K562 (cell line): ENCODE measurements at regions not wholly inside any gene's neighbourhood (a gene's known extent, or its start where the extent isn't known, plus 50 kb on each side); places are given as distances from the start of the nearest gene placed in this dataset.
A peak's percentile ranks its signal among the peaks of the same experiment; 100 is the strongest.

Experiments
- ATAC-seq: fragments of 200-7000 bp; cut with Tn5 transposase; 3 replicates; pipeline ENCODE4 v1.9.1; 2020; ENCODE audit warnings: moderate library complexity
- BruUV-seq: library from RNA; stranded (reverse); fragments of 400-500 nt; replicated peaks from 2 replicates; lab custom pipeline; 2021; lab: Mats Ljungman, UMichigan
- CTCF ChIA-PET: fragments of 300-600 bp; formaldehyde crosslinking; extraction: SDS; loops from one replicate; lab custom pipeline; 2021; ENCODE audit warnings: low intra/inter-chr PET ratio; lab: Yijun Ruan, JAX
- POLR2A ChIA-PET: fragments of 300-600, 350-650 bp; sonication (Branson Sonifier 250); formaldehyde crosslinking; extraction: SDS; loops from one replicate; lab custom pipeline; 2021; ENCODE audit warnings: antibody characterized with exemption, inconsistent platforms; lab: Yijun Ruan, JAX
- DNase-seq, 4 experiments: peaks; one replicate each; pipeline versions ENCODE4 v3.0.0 to v3.0.0-alpha.2; 2011 to 2018; ENCODE audit warnings: low spot score in 3 of 4, mixed read lengths in 3 of 4; ENCODE audit errors: extremely low read depth in 1 of 4
- FAIRE-seq: peaks from 2 replicates; lab custom pipeline; 2011; peaks lifted over from hg19 to GRCh38; lab: Jason Lieb, UNC
- H2AFZ ChIP-seq: 2 replicates; pipeline ENCODE4 v1.6.0; 2011; ENCODE audit warnings: low read depth, low read length, control low read depth, inconsistent platforms
- H3K27ac ChIP-seq: fragments of 200-600 bp; 3 replicates; pipeline ENCODE4 v1.8.0; 2011; ENCODE audit warnings: low read depth, mild to moderate bottlenecking, control low read depth, inconsistent platforms, low read length, moderate library complexity, mixed read lengths; ENCODE audit errors: extremely low read depth
- H3K27me3 ChIP-seq, 2 experiments: fragments of 300-600 bp in 1 of 2; 2 replicates in 1 of 2; 3 replicates in 1 of 2; pipeline versions ENCODE4 v1.6.0 to v1.8.0; 2011; ENCODE audit warnings: inconsistent platforms in 2 of 2, low read length in 2 of 2, mild to moderate bottlenecking in 1 of 2, mixed read lengths in 1 of 2, moderate library complexity in 1 of 2; ENCODE audit not compliant: control insufficient read depth in 2 of 2, insufficient read depth in 2 of 2
- H3K36me3 ChIP-seq: fragments of 300-600 bp; 3 replicates; pipeline ENCODE4 v1.8.0; 2011; ENCODE audit warnings: mild to moderate bottlenecking, low read length, inconsistent platforms; ENCODE audit not compliant: control insufficient read depth, insufficient read depth
- H3K4me1 ChIP-seq, 2 experiments: fragments of 200-600 bp in 1 of 2; replicated peaks in 1 of 2; 2 replicates in 1 of 2; 3 replicates in 1 of 2; pipeline versions ENCODE4 v1.5.1 to v1.8.0; 2011; ENCODE audit warnings: inconsistent platforms in 2 of 2, low read length in 2 of 2, mild to moderate bottlenecking in 1 of 2, mixed read lengths in 1 of 2, moderate library complexity in 1 of 2; ENCODE audit not compliant: control insufficient read depth in 2 of 2, insufficient read depth in 2 of 2
- H3K4me2 ChIP-seq: 2 replicates; pipeline ENCODE4 v1.6.1; 2011; ENCODE audit warnings: low read length, control low read depth, inconsistent platforms, mixed read lengths; ENCODE audit not compliant: insufficient read depth
- H3K4me3 ChIP-seq: fragments of 200-600 bp; sonication (generic), shearing (Covaris generic); 2 replicates; pipeline ENCODE4 v1.5.1; 2016; ENCODE audit warnings: control low read depth, inconsistent platforms
- H3K79me2 ChIP-seq: fragments of 200-600 bp; 3 replicates; pipeline ENCODE4 v1.8.0; 2011; ENCODE audit warnings: low read length, inconsistent platforms; ENCODE audit not compliant: control insufficient read depth, insufficient read depth
- H3K9ac ChIP-seq, 2 experiments: 2 replicates each; pipeline versions ENCODE4 v1.6.0 to v1.6.1; 2011; ENCODE audit warnings: low read depth in 2 of 2, low read length in 2 of 2, control low read depth in 1 of 2, inconsistent platforms in 1 of 2, mild to moderate bottlenecking in 1 of 2, mixed read lengths in 1 of 2; ENCODE audit not compliant: insufficient read depth in 1 of 2
- H3K9me1 ChIP-seq: one replicate; pipeline ENCODE4 v1.6.0; 2011; ENCODE audit warnings: inconsistent platforms, mild to moderate bottlenecking, low read length, moderate library complexity; ENCODE audit not compliant: control insufficient read depth, insufficient read depth
- H3K9me3 ChIP-seq: replicated peaks from 2 replicates; pipeline ENCODE4 v1.5.1; 2011; ENCODE audit warnings: low read depth, low read length, inconsistent platforms; ENCODE audit not compliant: control insufficient read depth, insufficient read depth
- H4K20me1 ChIP-seq: replicated peaks from 2 replicates; pipeline ENCODE4 v1.6.1; 2011; ENCODE audit warnings: low read length, inconsistent platforms, mixed read lengths; ENCODE audit not compliant: control insufficient read depth, insufficient read depth
- C11orf30 ChIP-seq: fragments of 450-650 bp; IDR thresholded peaks from 2 replicates; pipeline ENCODE4 v1.6.1; 2016; ENCODE audit warnings: low read depth, mild to moderate bottlenecking
- EZH2 ChIP-seq: IDR thresholded peaks from 2 replicates; pipeline ENCODE4 v1.6.1; 2012; ENCODE audit warnings: low read depth, mild to moderate bottlenecking, inconsistent platforms, low read length, borderline replicate concordance
- GTF2E2 ChIP-seq: fragments of 200-800 bp; sonication (Bioruptor generic); IDR thresholded peaks from 2 replicates; pipeline ENCODE4 v1.6.1; 2016; ENCODE audit warnings: missing genetic modification characterization, missing compliant biosample characterization
- HDAC2 ChIP-seq: fragments of 450-650 bp; IDR thresholded peaks from 2 replicates; pipeline ENCODE4 v1.6.1; 2016; ENCODE audit warnings: mild to moderate bottlenecking
- KDM1A ChIP-seq, 2 experiments: fragments of 450-650 bp; IDR thresholded peaks; 2 replicates each; pipeline ENCODE4 v1.6.1; 2016; ENCODE audit warnings: mild to moderate bottlenecking in 2 of 2
- KLF1 ChIP-seq: fragments of 450-650 bp; IDR thresholded peaks from 2 replicates; pipeline ENCODE4 v1.6.1; 2016; ENCODE audit warnings: missing genetic modification characterization, missing compliant biosample characterization
- MAFF ChIP-seq: IDR thresholded peaks from 2 replicates; pipeline ENCODE4 v1.6.1; 2012; ENCODE audit warnings: low read length, improper control_type of control experiment
- MAFG ChIP-seq: fragments of 450-650 bp; conservative IDR thresholded peaks from 2 replicates; pipeline ENCODE4 v1.6.1; 2016; ENCODE audit warnings: missing genetic modification characterization, missing compliant biosample characterization
- PML ChIP-seq: IDR thresholded peaks from 2 replicates; pipeline ENCODE4 v1.6.1; 2012; ENCODE audit warnings: low read length, inconsistent platforms
- POLR3A ChIP-seq: IDR thresholded peaks from 2 replicates; pipeline ENCODE4 v1.6.1; 2011; ENCODE audit warnings: borderline replicate concordance, mild to moderate bottlenecking, moderate library complexity; ENCODE audit not compliant: insufficient read length, insufficient read depth; ENCODE audit errors: extremely low read depth
- SRSF7 ChIP-seq: fragments of 200-400 bp; formaldehyde crosslinking; optimal IDR thresholded peaks from 2 replicates; pipeline ENCODE3; 2017; ENCODE audit warnings: mild to moderate bottlenecking, low read depth, low read length
- STAT5A ChIP-seq: IDR thresholded peaks from 2 replicates; pipeline ENCODE4 v1.6.1; 2012; ENCODE audit warnings: low read length, inconsistent platforms, borderline replicate concordance
- ZFP36 ChIP-seq: fragments of 150-350 bp; IDR thresholded peaks from 2 replicates; pipeline ENCODE4 v1.6.1; 2018; ENCODE audit warnings: low read length, low read depth; ENCODE audit not compliant: partially characterized antibody
- ZKSCAN1 ChIP-seq: fragments of 150-350 bp; IDR thresholded peaks from 2 replicates; pipeline ENCODE4 v1.6.1; 2016; ENCODE audit warnings: low read depth, low read length
- ZNF124 ChIP-seq: sonication (generic); formaldehyde crosslinking; IDR thresholded peaks from 2 replicates; pipeline ENCODE4 v1.8.1; 2022; ENCODE audit warnings: missing genetic modification reagents
- ZNF316 ChIP-seq: fragments of 450-650 bp; IDR thresholded peaks from 2 replicates; pipeline ENCODE4 v1.6.1; 2016
- in situ Hi-C: fragments of 300-500 bp; cut with MboI; formaldehyde crosslinking; loops from 4 replicates; pipeline ENCODE4 v1.15.0; 2018; ENCODE audit warnings: inconsistent platforms, mixed read lengths
- intact Hi-C: fragments of 100-400 bp; cut with micrococcal nuclease; formaldehyde crosslinking; loops from 2 replicates; pipeline ENCODE4 v1.14.2; 2022
- TF ChIP-seq, protein P1 (sequence below), 2 experiments: fragments of 450-650 bp in 1 of 2; sonication (generic) in 1 of 2; formaldehyde crosslinking in 1 of 2; IDR thresholded peaks in 1 of 2; conservative IDR thresholded peaks in 1 of 2; 2 replicates each; pipeline versions ENCODE4 v1.6.1 to v1.8.1; 2016 to 2023; ENCODE audit warnings: mild to moderate bottlenecking in 2 of 2, moderate library complexity in 2 of 2, inconsistent platforms in 1 of 2, missing genetic modification reagents in 1 of 2
- TF ChIP-seq, protein P2 (sequence below): IDR thresholded peaks from 2 replicates; pipeline ENCODE4 v1.6.1; 2011; ENCODE audit warnings: borderline replicate concordance, low read depth, mild to moderate bottlenecking, moderate library complexity, low read length; ENCODE audit not compliant: insufficient read depth, poor library complexity, severe bottlenecking
- TF ChIP-seq, protein P3 (sequence below): fragments of 150-350 bp; IDR thresholded peaks from 2 replicates; pipeline ENCODE4 v1.6.1; 2014; ENCODE audit warnings: low read depth, mild to moderate bottlenecking, low read length, borderline replicate concordance

DNA sequence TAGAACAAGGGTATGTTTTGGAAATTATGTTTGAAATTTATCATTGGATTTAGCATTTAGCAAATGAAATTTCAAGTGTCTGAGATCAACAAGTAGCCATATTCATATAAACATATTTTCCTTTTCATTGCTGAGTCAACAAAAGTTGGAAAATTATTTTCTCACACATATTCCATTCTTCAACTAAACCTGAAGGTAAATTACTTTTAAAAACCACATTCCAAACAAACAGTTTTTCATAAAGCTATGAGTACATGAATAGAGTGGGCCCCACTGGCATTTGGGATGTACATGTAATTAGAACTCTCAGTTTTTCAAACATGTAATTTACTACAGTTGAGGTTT lies 178.3 kb upstream of the MKLN1 start:
- intact Hi-C loops: no loop called here
- no TSS peak for BruUV-seq
- Histone ChIP-seq H3K9ac (no peak overlapping the region), H3K9me1 (no peaks in the 10 kb centered on the region), H3K27ac (no peak overlapping the region), H3K27me3 (peaks cover 22 to 30% of the 10 kb centered on the region in 2 experiments), H4K20me1 (no peaks in the 10 kb centered on the region), H3K4me2 (no peak overlapping the region), H3K4me1 (no peaks in the 10 kb centered on the region), H3K79me2 (no peaks in the 10 kb centered on the region), H3K4me3 (no peak overlapping the region), H3K9me3 (no peaks in the 10 kb centered on the region), H3K36me3 (no peaks in the 10 kb centered on the region), H2AFZ (no peak overlapping the region)
- in situ Hi-C loops: no loop called here
- CTCF ChIA-PET: no interaction called here
- no peak for ATAC-seq
- POLR2A ChIA-PET: interaction anchor here (1.0 to 1.1 kb wide), 2 partner anchors 47 to 190 kb away, joined by 3 to 4 read pairs; no protein-coding TSS in a partner anchor
- DNase-seq: no peak
- FAIRE-seq: no peak
- TF ChIP-seq KDM1A (IDR thresholded peaks at IDR 0.05) (no peak), KLF1 (tag) (no peak), C11orf30 (peak; percentile 66), PML (no peak), SRSF7 (no peak), GTF2E2 (tag) (no peak), STAT5A (no peak), ZFP36 (no peak), ZKSCAN1 (no peak), ZNF124 (CRISPR knock-in tag) (no peak), ZNF316 (peak; percentile 85), MAFF (peak; percentile 47; the same call in 1 of the 2 replicates), POLR3A (no peak), HDAC2 (no peak), EZH2 (0 out of 2 replicates have a peak, but pooled peaks have one; percentile 33), MAFG (tag) (peak; percentile 48; the same call in 1 of the 2 replicates)
- TF ChIP-seq, protein P1, sequence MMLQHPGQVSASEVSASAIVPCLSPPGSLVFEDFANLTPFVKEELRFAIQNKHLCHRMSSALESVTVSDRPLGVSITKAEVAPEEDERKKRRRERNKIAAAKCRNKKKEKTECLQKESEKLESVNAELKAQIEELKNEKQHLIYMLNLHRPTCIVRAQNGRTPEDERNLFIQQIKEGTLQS (IDR thresholded peaks at IDR 0.05): no peak
- TF ChIP-seq, protein P1 (CRISPR knock-in tag; conservative IDR thresholded peaks at IDR 0.05): no peak
- TF ChIP-seq, protein P2, sequence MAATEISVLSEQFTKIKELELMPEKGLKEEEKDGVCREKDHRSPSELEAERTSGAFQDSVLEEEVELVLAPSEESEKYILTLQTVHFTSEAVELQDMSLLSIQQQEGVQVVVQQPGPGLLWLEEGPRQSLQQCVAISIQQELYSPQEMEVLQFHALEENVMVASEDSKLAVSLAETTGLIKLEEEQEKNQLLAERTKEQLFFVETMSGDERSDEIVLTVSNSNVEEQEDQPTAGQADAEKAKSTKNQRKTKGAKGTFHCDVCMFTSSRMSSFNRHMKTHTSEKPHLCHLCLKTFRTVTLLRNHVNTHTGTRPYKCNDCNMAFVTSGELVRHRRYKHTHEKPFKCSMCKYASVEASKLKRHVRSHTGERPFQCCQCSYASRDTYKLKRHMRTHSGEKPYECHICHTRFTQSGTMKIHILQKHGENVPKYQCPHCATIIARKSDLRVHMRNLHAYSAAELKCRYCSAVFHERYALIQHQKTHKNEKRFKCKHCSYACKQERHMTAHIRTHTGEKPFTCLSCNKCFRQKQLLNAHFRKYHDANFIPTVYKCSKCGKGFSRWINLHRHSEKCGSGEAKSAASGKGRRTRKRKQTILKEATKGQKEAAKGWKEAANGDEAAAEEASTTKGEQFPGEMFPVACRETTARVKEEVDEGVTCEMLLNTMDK: no peak
- TF ChIP-seq, protein P3, sequence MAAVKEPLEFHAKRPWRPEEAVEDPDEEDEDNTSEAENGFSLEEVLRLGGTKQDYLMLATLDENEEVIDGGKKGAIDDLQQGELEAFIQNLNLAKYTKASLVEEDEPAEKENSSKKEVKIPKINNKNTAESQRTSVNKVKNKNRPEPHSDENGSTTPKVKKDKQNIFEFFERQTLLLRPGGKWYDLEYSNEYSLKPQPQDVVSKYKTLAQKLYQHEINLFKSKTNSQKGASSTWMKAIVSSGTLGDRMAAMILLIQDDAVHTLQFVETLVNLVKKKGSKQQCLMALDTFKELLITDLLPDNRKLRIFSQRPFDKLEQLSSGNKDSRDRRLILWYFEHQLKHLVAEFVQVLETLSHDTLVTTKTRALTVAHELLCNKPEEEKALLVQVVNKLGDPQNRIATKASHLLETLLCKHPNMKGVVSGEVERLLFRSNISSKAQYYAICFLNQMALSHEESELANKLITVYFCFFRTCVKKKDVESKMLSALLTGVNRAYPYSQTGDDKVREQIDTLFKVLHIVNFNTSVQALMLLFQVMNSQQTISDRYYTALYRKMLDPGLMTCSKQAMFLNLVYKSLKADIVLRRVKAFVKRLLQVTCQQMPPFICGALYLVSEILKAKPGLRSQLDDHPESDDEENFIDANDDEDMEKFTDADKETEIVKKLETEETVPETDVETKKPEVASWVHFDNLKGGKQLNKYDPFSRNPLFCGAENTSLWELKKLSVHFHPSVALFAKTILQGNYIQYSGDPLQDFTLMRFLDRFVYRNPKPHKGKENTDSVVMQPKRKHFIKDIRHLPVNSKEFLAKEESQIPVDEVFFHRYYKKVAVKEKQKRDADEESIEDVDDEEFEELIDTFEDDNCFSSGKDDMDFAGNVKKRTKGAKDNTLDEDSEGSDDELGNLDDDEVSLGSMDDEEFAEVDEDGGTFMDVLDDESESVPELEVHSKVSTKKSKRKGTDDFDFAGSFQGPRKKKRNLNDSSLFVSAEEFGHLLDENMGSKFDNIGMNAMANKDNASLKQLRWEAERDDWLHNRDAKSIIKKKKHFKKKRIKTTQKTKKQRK: no peak
